ENCODE measurements at regions not wholly inside any gene's neighbourhood (a gene's known extent, or its start where the extent isn't known, plus 50 kb on each side); places are given as distances from the start of the nearest gene placed in this dataset.

DNA sequence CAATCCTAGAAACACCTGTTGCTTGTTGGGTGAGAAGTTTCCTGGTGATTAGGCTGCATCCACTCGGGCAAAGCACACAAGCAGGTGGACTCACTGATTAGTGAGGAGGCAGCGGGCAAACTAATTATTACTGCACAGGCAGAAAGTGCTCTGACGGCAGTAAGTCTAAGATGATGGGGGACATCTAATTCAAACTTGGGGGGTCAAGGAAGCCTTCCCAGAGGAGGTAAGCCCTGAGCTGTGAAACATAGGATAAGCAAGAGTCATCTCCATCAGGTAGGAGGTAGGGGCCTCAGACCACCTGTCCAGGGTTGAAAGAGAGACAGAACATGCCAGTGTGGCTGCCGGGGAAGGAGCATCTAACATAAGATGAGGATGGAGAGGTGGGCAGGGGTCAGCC, 1578.4 kb upstream of the TMEM132C start:
- no peaks in the 10 kb centered on the region for H3K36me3 ChIP-seq (ENCODE audit: control insufficient read depth, insufficient read depth, low read length)
- TF ChIP-seq, protein P1, sequence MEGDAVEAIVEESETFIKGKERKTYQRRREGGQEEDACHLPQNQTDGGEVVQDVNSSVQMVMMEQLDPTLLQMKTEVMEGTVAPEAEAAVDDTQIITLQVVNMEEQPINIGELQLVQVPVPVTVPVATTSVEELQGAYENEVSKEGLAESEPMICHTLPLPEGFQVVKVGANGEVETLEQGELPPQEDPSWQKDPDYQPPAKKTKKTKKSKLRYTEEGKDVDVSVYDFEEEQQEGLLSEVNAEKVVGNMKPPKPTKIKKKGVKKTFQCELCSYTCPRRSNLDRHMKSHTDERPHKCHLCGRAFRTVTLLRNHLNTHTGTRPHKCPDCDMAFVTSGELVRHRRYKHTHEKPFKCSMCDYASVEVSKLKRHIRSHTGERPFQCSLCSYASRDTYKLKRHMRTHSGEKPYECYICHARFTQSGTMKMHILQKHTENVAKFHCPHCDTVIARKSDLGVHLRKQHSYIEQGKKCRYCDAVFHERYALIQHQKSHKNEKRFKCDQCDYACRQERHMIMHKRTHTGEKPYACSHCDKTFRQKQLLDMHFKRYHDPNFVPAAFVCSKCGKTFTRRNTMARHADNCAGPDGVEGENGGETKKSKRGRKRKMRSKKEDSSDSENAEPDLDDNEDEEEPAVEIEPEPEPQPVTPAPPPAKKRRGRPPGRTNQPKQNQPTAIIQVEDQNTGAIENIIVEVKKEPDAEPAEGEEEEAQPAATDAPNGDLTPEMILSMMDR (IDR thresholded peaks at IDR 0.05; ENCODE audit: insufficient read depth, low read length, poor library complexity, severe bottlenecking): no peak
- DNase-seq (ENCODE audit: low read depth): no peak
- no peaks in the 10 kb centered on the region for H3K27me3 ChIP-seq (ENCODE audit: control insufficient read depth, insufficient read depth, low read length)
- H3K4me3 ChIP-seq (ENCODE audit: low read depth, low read length): no peak overlapping the region

DNA sequence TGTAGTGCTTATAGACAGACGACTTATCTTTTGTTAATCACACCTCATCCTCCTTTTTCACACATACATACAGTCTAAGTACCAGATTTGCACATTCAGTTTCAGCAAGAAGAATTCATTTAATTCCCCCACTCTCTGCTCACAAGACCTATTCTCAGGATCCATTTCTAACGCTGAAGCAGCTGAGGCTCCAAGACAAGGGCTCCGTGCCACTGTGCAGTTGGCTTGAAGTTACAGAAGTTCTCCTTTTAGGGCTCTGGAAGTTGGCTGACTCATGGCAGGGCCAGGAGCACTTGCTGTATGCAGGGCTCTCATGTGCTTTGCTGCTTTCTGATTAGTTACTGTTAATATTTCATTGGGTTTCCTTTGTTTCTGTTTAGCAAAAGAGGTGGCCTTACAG, 1566.9 kb upstream of the TMEM132C start:
- no peaks in the 10 kb centered on the region for H3K27me3 ChIP-seq (ENCODE audit: control insufficient read depth, insufficient read depth, low read length)
- no peak overlapping the region for H3K4me3 ChIP-seq (ENCODE audit: low read depth, low read length)
- DNase-seq (ENCODE audit: low read depth): no peak
- H3K36me3 ChIP-seq (ENCODE audit: control insufficient read depth, insufficient read depth, low read length): no peaks in the 10 kb centered on the region
- TF ChIP-seq, protein P1 (IDR thresholded peaks at IDR 0.05; ENCODE audit: insufficient read depth, low read length, poor library complexity, severe bottlenecking): no peak

DNA sequence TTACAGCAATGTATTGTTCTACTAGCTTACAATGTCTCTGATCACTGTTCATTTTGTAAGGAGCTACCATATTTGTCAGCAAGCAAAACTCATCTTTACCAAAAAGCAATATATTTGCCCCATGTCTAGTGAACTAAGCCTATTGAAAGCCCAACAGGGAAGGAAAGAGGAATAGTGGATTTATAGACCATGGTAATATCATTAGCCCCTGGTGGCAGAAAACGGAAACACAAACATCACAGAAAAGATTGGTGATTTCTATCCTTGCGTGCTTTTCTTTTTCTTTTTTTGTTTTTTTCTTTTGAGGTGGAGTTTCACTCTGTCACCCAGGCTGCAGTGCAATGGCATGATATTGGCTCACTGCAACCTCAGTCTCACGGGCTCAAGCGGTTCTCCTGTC, 1562.4 kb upstream of the TMEM132C start:
- TF ChIP-seq, protein P1 (IDR thresholded peaks at IDR 0.05; ENCODE audit: insufficient read depth, low read length, poor library complexity, severe bottlenecking): no peak

DNA sequence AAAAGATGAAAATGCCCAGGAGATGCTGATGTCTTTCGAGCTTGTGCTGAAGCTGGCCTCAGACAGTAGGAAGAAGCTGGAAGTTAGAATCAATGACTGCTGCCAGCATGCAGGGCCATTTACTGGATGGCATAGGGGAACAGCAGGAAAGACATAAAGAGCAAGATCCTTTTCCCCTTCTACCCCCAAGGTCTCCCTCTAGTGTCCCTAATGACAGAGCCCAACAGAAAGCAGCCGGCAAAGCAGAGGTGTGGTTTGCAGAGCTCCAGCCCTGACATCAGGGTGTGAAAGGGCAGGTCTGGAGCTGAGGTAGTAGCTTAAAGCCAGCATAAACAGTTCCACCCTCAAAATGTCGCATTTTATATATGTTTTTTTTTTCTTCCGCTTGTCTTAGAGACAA, 1560.7 kb upstream of the TMEM132C start:
- TF ChIP-seq, protein P1 (IDR thresholded peaks at IDR 0.05; ENCODE audit: insufficient read depth, low read length, poor library complexity, severe bottlenecking): no peak
- Histone ChIP-seq H3K27me3 (ENCODE audit: control insufficient read depth, insufficient read depth, low read length) (no peaks in the 10 kb centered on the region), H3K36me3 (ENCODE audit: control insufficient read depth, insufficient read depth, low read length) (no peaks in the 10 kb centered on the region), H3K4me3 (ENCODE audit: low read depth, low read length) (no peak overlapping the region)
- no peak for DNase-seq (ENCODE audit: low read depth)

More for the DNA sequence above, 1562.4 kb upstream of the TMEM132C start:
- DNase-seq (ENCODE audit: low read depth): no peak
- H3K4me3 ChIP-seq (ENCODE audit: low read depth, low read length): no peak overlapping the region
- H3K27me3 ChIP-seq (ENCODE audit: control insufficient read depth, insufficient read depth, low read length): no peaks in the 10 kb centered on the region
- no peaks in the 10 kb centered on the region for H3K36me3 ChIP-seq (ENCODE audit: control insufficient read depth, insufficient read depth, low read length)

DNA sequence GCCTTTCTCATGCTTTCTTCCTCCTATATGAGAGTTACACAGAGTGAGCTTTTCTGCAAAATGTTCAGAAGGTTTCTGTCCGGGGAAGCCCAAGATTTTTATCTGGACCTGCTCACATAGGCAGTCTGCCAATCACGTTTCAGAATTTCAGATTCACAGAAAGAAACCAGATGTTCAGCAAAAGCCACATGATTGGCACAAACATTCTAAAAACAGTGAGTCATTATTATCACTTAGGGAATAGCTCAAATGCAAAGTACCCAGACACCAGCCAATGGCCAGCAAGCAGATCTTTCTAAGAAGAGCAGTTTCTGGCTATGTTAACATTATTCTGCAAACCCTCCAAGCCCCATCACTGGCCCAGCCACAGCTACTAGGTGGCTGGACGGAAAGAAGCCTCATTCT, 1558.5 kb upstream of the TMEM132C start:
- no peaks in the 10 kb centered on the region for H3K36me3 ChIP-seq (ENCODE audit: control insufficient read depth, insufficient read depth, low read length)
- TF ChIP-seq, protein P1 (IDR thresholded peaks at IDR 0.05; ENCODE audit: insufficient read depth, low read length, poor library complexity, severe bottlenecking): no peak

DNA sequence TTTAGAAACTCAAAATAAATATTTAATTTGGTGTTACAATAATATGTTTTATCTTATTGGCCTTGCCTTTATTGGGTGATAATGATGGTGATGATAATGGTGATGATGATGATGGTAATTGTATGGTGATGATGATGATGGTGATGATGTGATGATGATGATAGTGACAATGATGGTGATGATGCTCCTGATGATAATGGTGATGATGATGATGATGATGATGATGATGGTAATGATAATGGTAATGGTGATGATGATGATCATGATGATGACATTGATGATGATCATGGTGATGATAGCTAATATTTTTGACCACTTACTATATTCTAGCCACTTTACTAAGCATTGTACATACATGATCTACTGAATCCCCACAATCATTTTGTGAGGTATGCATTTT, 1548.6 kb upstream of the TMEM132C start:
- H3K27me3 ChIP-seq (ENCODE audit: control insufficient read depth, insufficient read depth, low read length): no peaks in the 10 kb centered on the region

More for the DNA sequence above, 1558.5 kb upstream of the TMEM132C start:
- no peaks in the 10 kb centered on the region for H3K27me3 ChIP-seq (ENCODE audit: control insufficient read depth, insufficient read depth, low read length)
- no peak for DNase-seq (ENCODE audit: low read depth)
- H3K4me3 ChIP-seq (ENCODE audit: low read depth, low read length): no peak overlapping the region

More for the DNA sequence above, 1548.6 kb upstream of the TMEM132C start:
- H3K4me3 ChIP-seq (ENCODE audit: low read depth, low read length): no peak overlapping the region
- H3K36me3 ChIP-seq (ENCODE audit: control insufficient read depth, insufficient read depth, low read length): no peaks in the 10 kb centered on the region
- TF ChIP-seq, protein P1 (IDR thresholded peaks at IDR 0.05; ENCODE audit: insufficient read depth, low read length, poor library complexity, severe bottlenecking): no peak
- no peak for DNase-seq (ENCODE audit: low read depth)
